Trophoblast cell (in vitro differentiated cells and primary cell): ENCODE measurements at regions not wholly inside any gene's neighbourhood (a gene's known extent, or its start where the extent isn't known, plus 50 kb on each side); places are given as distances from the start of the nearest gene placed in this dataset.

Experiments used
- DNase-seq, 2 donors: peaks; one replicate each; pipeline ENCODE4 v3.0.0-alpha.2; 2016
- H2AFZ ChIP-seq: 2 replicates; pipeline ENCODE4 v1.6.1; 2013; ENCODE audit warnings: low read length, moderate library complexity, mild to moderate bottlenecking; ENCODE audit not compliant: insufficient read depth, poor library complexity
- H2AK5ac ChIP-seq: 2 replicates; pipeline ENCODE4 v1.6.1; 2013; ENCODE audit warnings: mild to moderate bottlenecking, low read length
- H2BK120ac ChIP-seq: 2 replicates; pipeline ENCODE4 v1.6.1; 2013; ENCODE audit warnings: low read length, mild to moderate bottlenecking, moderate library complexity; ENCODE audit not compliant: insufficient read depth, poor library complexity
- H2BK12ac ChIP-seq: 2 replicates; pipeline ENCODE4 v1.6.1; 2013; ENCODE audit warnings: mild to moderate bottlenecking, low read length, moderate library complexity
- H2BK5ac ChIP-seq: 2 replicates; pipeline ENCODE4 v1.6.1; 2013; ENCODE audit warnings: low read length, low read depth, moderate library complexity, mild to moderate bottlenecking; ENCODE audit not compliant: poor library complexity
- H3K14ac ChIP-seq: 2 replicates; pipeline ENCODE4 v1.6.1; 2013; ENCODE audit warnings: mild to moderate bottlenecking, low read length
- H3K18ac ChIP-seq: 2 replicates; pipeline ENCODE4 v1.6.1; 2013; ENCODE audit warnings: mild to moderate bottlenecking, low read length
- H3K23ac ChIP-seq: 2 replicates; pipeline ENCODE4 v1.6.1; 2013; ENCODE audit warnings: low read length
- H3K27ac ChIP-seq: 2 replicates; pipeline ENCODE4 v1.5.1; 2013; ENCODE audit warnings: low read depth, mild to moderate bottlenecking, inconsistent platforms, low read length, moderate library complexity
- H3K27me3 ChIP-seq: 2 replicates; pipeline ENCODE4 v1.6.1; 2013; ENCODE audit warnings: inconsistent platforms, mild to moderate bottlenecking, low read length, moderate library complexity; ENCODE audit not compliant: insufficient read depth
- H3K36me3 ChIP-seq, 2 experiments: 1 replicate in 1 of 2; 2 replicates in 1 of 2; pipeline ENCODE4 v1.6.1; 2013; ENCODE audit warnings: low read length in 2 of 2, mild to moderate bottlenecking in 2 of 2, moderate library complexity in 1 of 2; ENCODE audit not compliant: insufficient read depth in 2 of 2, control insufficient read depth in 1 of 2
- H3K4ac ChIP-seq: 2 replicates; pipeline ENCODE4 v1.6.1; 2013; ENCODE audit warnings: low read depth, mild to moderate bottlenecking, low read length, moderate library complexity
- H3K4me1 ChIP-seq, 2 experiments: 1 replicate in 1 of 2; 2 replicates in 1 of 2; pipeline ENCODE4 v1.6.1; 2013; ENCODE audit warnings: low read length in 2 of 2, mild to moderate bottlenecking in 2 of 2, moderate library complexity in 1 of 2; ENCODE audit not compliant: insufficient read depth in 2 of 2, control insufficient read depth in 1 of 2
- H3K4me2 ChIP-seq: 2 replicates; pipeline ENCODE4 v1.6.1; 2013; ENCODE audit warnings: inconsistent platforms, mild to moderate bottlenecking, low read length, moderate library complexity
- H3K4me3 ChIP-seq: 2 replicates; pipeline ENCODE4 v1.5.1; 2013; ENCODE audit warnings: mild to moderate bottlenecking, low read depth, low read length, inconsistent platforms
- H3K79me1 ChIP-seq: one replicate; pipeline ENCODE4 v1.6.1; 2013; ENCODE audit warnings: low read length
- H3K79me2 ChIP-seq: 2 replicates; pipeline ENCODE4 v1.6.1; 2013; ENCODE audit warnings: low read length, mild to moderate bottlenecking; ENCODE audit not compliant: control insufficient read depth, insufficient read depth, poor library complexity
- H3K9ac ChIP-seq: 2 replicates; pipeline ENCODE4 v1.6.1; 2013; ENCODE audit warnings: mild to moderate bottlenecking, low read length
- H3K9me3 ChIP-seq: 2 replicates; pipeline ENCODE4 v1.6.1; 2013; ENCODE audit warnings: low read depth, mild to moderate bottlenecking, control low read depth, inconsistent platforms, low read length; ENCODE audit not compliant: insufficient read depth
- H4K12ac ChIP-seq: 2 replicates; pipeline ENCODE4 v1.6.1; 2013; ENCODE audit warnings: low read depth, mild to moderate bottlenecking, low read length, moderate library complexity
- H4K8ac ChIP-seq: 2 replicates; pipeline ENCODE4 v1.6.1; 2013; ENCODE audit warnings: low read depth, mild to moderate bottlenecking, low read length, moderate library complexity
- H4K91ac ChIP-seq: one replicate; pipeline ENCODE4 v1.6.1; 2013; ENCODE audit warnings: low read depth, mild to moderate bottlenecking, low read length, moderate library complexity
- WGBS: extraction: QIAGEN DNeasy Blood & Tissue Kit; methylation state at CpG from one replicate; pipeline ENCODE4 v1.1.7; 2013; ENCODE audit warnings: missing lambda C conversion rate; ENCODE audit not compliant: insufficient read length, insufficient coverage; ENCODE audit errors: extremely low coverage; 5-methylcytosine and 5-hydroxymethylcytosine counted together

DNA sequence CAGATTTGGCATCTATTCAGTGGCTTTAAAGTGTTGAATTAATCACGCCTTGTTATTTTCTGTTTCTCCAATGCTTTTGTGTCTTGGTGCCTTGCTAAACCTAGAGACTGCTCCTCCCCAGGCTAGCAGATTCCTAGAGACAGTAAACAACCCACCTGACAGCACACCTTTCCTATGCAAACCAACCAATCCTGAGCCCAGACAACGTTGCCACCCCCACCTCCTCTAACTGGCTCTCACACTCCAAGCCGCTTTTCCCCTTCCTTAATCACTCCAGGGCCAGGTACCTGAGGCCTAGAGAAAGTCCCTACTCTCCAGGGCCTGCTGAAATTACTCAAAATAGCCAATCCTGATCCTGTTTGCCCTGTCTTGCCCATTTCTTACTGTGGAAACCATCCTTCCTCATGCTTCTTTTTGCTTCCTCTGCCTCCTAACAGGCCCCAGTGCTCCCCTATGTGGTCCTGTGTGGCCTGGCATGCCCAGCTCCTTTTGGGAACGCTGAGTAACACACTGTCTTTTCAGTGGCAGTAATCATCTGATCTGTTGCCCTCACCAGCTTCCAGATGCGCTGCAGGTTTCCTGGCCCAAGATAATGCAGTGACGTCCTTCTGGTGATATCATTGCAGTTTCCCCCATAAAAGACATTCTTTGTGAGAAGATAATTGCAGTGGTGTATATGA, 53.4 kb downstream of the GAS1 start:
- H4K91ac ChIP-seq, result no peak overlapping the region
- H3K4me1 ChIP-seq, result peaks cover 6 to 12% of the 10 kb centered on the region in 2 experiments
- no peak overlapping the region for H3K4me2 ChIP-seq
- H3K23ac ChIP-seq, result no peak overlapping the region
- DNase-seq, result peak; percentile 16 to 48
- peak overlapping the region; percentile 11 for H3K14ac ChIP-seq
- H3K4ac ChIP-seq, result no peak overlapping the region
- no peak overlapping the region for H2BK5ac ChIP-seq
- no peak overlapping the region for H2BK12ac ChIP-seq
- peak overlapping the region; percentile 36 for H4K8ac ChIP-seq
- no peak overlapping the region for H3K27ac ChIP-seq
- H3K79me1 ChIP-seq, result peaks cover 5% of the 10 kb centered on the region
- WGBS, result no CpG with 5 or more reads among the region's 6 CpGs
- no peaks in the 10 kb centered on the region for H3K36me3 ChIP-seq
- no peaks in the 10 kb centered on the region for H3K79me2 ChIP-seq
- H2AK5ac ChIP-seq, result peak overlapping the region; percentile 7
- H3K27me3 ChIP-seq, result no peaks in the 10 kb centered on the region
- H2AFZ ChIP-seq, result no peak overlapping the region
- H3K4me3 ChIP-seq, result no peak overlapping the region
- H2BK120ac ChIP-seq, result no peak overlapping the region
- no peak overlapping the region for H4K12ac ChIP-seq
- H3K9ac ChIP-seq, result no peak overlapping the region
- no peaks in the 10 kb centered on the region for H3K9me3 ChIP-seq
- no peak overlapping the region for H3K18ac ChIP-seq

- no peak overlapping the region for H4K12ac ChIP-seq
- no peak overlapping the region for H2BK12ac ChIP-seq
- no CpG with 5 or more reads among the region's 3 CpGs for WGBS
- H3K79me2 ChIP-seq, result no peaks in the 10 kb centered on the region
- H2AFZ ChIP-seq, result no peak overlapping the region
- H3K9me3 ChIP-seq, result no peaks in the 10 kb centered on the region
- no peak overlapping the region for H3K4me3 ChIP-seq
- H3K79me1 ChIP-seq, result peaks cover 5% of the 10 kb centered on the region
- H4K91ac ChIP-seq, result no peak overlapping the region
- no peak overlapping the region for H2BK120ac ChIP-seq
- no peak overlapping the region for H2AK5ac ChIP-seq
- no peak overlapping the region for H3K14ac ChIP-seq
- no peak overlapping the region for H3K4me2 ChIP-seq
- DNase-seq, result peak; percentile 31 to 70
- no peak overlapping the region for H3K9ac ChIP-seq
- no peak overlapping the region for H3K27ac ChIP-seq
- H3K23ac ChIP-seq, result no peak overlapping the region
- no peak overlapping the region for H4K8ac ChIP-seq
- peaks cover 6 to 12% of the 10 kb centered on the region in 2 experiments for H3K4me1 ChIP-seq
- no peak overlapping the region for H3K18ac ChIP-seq
- H3K36me3 ChIP-seq, result no peaks in the 10 kb centered on the region
- no peak overlapping the region for H3K4ac ChIP-seq
- no peaks in the 10 kb centered on the region for H3K27me3 ChIP-seq
- H2BK5ac ChIP-seq, result peak overlapping the region; percentile 35
Measured at GRCh38 chr9:86892576-86892975, 54.7 kb downstream of the GAS1 start.

GRCh38 chr9:86891886-86892437, 55.3 kb downstream of the GAS1 start:
- Histone ChIP-seq H3K4me1 (peaks cover 6 to 12% of the 10 kb centered on the region in 2 experiments), H2BK12ac (no peak overlapping the region), H3K79me1 (peaks cover 5% of the 10 kb centered on the region), H2BK5ac (no peak overlapping the region), H2AK5ac (no peak overlapping the region), H2AFZ (no peak overlapping the region), H3K27me3 (no peaks in the 10 kb centered on the region), H3K4me3 (no peak overlapping the region), H2BK120ac (no peak overlapping the region), H3K4me2 (no peak overlapping the region), H4K8ac (no peak overlapping the region), H3K9me3 (no peaks in the 10 kb centered on the region), H4K91ac (no peak overlapping the region), H3K36me3 (no peaks in the 10 kb centered on the region), H3K4ac (no peak overlapping the region), H4K12ac (no peak overlapping the region), H3K9ac (no peak overlapping the region), H3K27ac (no peak overlapping the region), H3K23ac (no peak overlapping the region), H3K18ac (no peak overlapping the region), H3K79me2 (no peaks in the 10 kb centered on the region), H3K14ac (no peak overlapping the region)
- DNase-seq, result no peak
- WGBS, result no CpG with 5 or more reads among the region's 4 CpGs

- no peak overlapping the region for H2BK5ac ChIP-seq
- H3K36me3 ChIP-seq, result no peaks in the 10 kb centered on the region
- H4K91ac ChIP-seq, result no peak overlapping the region
Measured at GRCh38 chr9:86891091-86891490, 56.2 kb downstream of the GAS1 start.

More at GRCh38 chr9:86891091-86891490, 56.2 kb downstream of the GAS1 start:
- no peak for DNase-seq
- WGBS, result no CpG with 5 or more reads among the region's 3 CpGs
- no peak overlapping the region for H4K8ac ChIP-seq
- H3K14ac ChIP-seq, result no peak overlapping the region
- no peak overlapping the region for H2BK12ac ChIP-seq
- H3K4ac ChIP-seq, result no peak overlapping the region
- no peak overlapping the region for H2AFZ ChIP-seq
- H3K4me3 ChIP-seq, result no peak overlapping the region
- peaks cover 5% of the 10 kb centered on the region for H3K79me1 ChIP-seq
- H3K4me1 ChIP-seq, result peaks cover 6 to 12% of the 10 kb centered on the region in 2 experiments
- no peak overlapping the region for H3K4me2 ChIP-seq
- H2AK5ac ChIP-seq, result no peak overlapping the region
- no peaks in the 10 kb centered on the region for H3K27me3 ChIP-seq
- no peaks in the 10 kb centered on the region for H3K79me2 ChIP-seq
- no peak overlapping the region for H3K18ac ChIP-seq
- H2BK120ac ChIP-seq, result no peak overlapping the region
- no peak overlapping the region for H3K27ac ChIP-seq
- no peak overlapping the region for H4K12ac ChIP-seq
- no peak overlapping the region for H3K9ac ChIP-seq
- H3K9me3 ChIP-seq, result no peaks in the 10 kb centered on the region
- H3K23ac ChIP-seq, result no peak overlapping the region
